ENCODE measurements at regions not wholly inside any gene's neighbourhood (a gene's known extent, or its start where the extent isn't known, plus 50 kb on each side); places are given as distances from the start of the nearest gene placed in this dataset.

DNA sequence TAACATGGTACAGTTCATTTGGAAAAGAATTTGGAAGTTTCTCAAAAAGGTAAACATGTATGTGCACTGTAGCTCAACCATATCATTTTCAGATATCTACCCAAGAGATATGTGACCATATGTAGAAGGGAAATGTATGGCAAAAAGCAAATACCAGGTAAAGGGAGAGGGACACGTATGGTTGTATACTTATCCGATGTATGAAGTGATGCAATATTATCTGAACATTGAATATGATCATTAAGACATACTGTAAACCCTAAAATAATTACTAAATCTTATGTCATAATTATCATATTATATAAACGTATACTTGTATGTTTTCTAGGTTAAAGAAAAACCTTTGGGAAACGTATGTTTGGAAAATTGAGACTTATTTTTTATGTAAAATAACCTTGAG, 367.5 kb upstream of the KCND2 start:
- no peak for TF ChIP-seq ELF4 (IDR thresholded peaks at IDR 0.05)
- TF ChIP-seq ZNF384 (IDR thresholded peaks at IDR 0.05): no peak
- TF ChIP-seq TARDBP (IDR thresholded peaks at IDR 0.05): no peak
- no peak for TF ChIP-seq HDGF (IDR thresholded peaks at IDR 0.05; ENCODE audit: borderline replicate concordance)
- TF ChIP-seq SP1 (IDR thresholded peaks at IDR 0.05): no peak
- TF ChIP-seq SUZ12 (IDR thresholded peaks at IDR 0.05): no peak
- no peak for TF ChIP-seq PKNOX1 (IDR thresholded peaks at IDR 0.05)
